Rectal smooth muscle tissue (tissue), 1 donor: ENCODE measurements at regions not wholly inside any gene's neighbourhood (a gene's known extent, or its start where the extent isn't known, plus 50 kb on each side); places are given as distances from the start of the nearest gene placed in this dataset.
"Not testable (repeated sequence)": the region's sequence is repeated elsewhere in the genome, so short reads cannot be mapped to it uniquely, and the experiment has no call there.

ENCODE experiments used
- H3K27ac ChIP-seq: one replicate; pipeline ENCODE4 v1.7.0; 2013; ENCODE audit warnings: low read depth, low read length, inconsistent platforms
- H3K27me3 ChIP-seq: one replicate; pipeline ENCODE4 v1.7.0; 2013; ENCODE audit warnings: low read length; ENCODE audit not compliant: control insufficient read depth, insufficient read depth
- H3K36me3 ChIP-seq: one replicate; pipeline ENCODE4 v1.7.0; 2013; ENCODE audit warnings: low read length; ENCODE audit not compliant: control insufficient read depth, insufficient read depth
- H3K4me1 ChIP-seq: one replicate; pipeline ENCODE4 v1.7.0; 2013; ENCODE audit warnings: low read length; ENCODE audit not compliant: control insufficient read depth, insufficient read depth
- H3K4me3 ChIP-seq: one replicate; pipeline ENCODE4 v1.7.0; 2013; ENCODE audit warnings: low read length
- H3K9ac ChIP-seq: one replicate; pipeline ENCODE4 v1.7.0; 2013; ENCODE audit warnings: low read length

DNA sequence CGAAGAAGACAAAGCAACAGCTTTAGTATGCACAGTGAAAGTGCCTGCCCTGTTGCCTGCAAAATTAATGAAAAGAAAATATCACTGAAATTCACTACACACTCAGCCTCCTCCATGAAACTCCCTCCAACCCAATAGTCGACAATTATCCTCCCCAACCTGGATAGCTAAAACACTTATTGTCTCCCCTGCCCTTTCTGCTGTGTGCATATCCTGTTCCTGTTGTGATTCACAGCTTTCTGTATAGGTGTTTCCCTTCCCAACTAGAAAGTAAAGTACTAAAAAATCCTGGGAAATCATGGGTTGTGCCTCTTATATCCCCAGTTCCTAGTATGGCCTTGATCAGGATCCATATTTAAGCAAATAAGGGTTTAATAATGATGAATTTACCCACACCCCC lies 412.1 kb downstream of the LTN1 start:
- Histone ChIP-seq H3K27me3 (no peaks in the 10 kb centered on the region), H3K9ac (no peak overlapping the region), H3K27ac (no peak overlapping the region), H3K4me1 (no peaks in the 10 kb centered on the region), H3K4me3 (no peak overlapping the region), H3K36me3 (no peaks in the 10 kb centered on the region)

DNA sequence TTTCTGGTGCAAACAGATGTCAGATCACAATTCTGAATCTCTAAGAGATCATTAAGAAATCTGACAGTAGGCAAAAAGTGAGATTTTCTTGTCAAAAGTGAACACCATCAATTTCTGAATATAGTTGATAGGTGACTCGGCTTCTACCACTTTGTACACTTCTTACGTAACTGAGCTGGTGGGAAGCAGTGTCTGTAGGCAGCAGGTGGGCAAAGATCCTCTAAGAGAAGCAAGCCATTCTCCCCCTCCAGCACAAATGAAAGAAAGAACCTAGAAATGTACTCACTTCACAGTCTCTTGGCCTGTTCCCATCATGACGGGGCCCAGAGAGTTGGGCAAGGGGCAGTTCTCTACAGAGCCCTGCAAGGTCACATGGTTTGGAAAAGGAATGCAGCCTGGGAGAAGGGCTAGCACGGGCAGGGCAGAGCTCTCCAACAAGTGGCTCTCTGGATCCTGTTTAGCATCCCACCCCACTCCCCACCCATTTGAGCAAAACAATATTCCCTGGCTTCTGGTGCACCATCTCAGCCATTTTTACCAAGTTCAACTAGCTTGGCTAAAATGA lies 412.6 kb downstream of the LTN1 start:
- no peak overlapping the region for H3K27ac ChIP-seq
- H3K9ac ChIP-seq: no peak overlapping the region
- no peaks in the 10 kb centered on the region for H3K4me1 ChIP-seq
- no peak overlapping the region for H3K4me3 ChIP-seq
- H3K36me3 ChIP-seq: no peaks in the 10 kb centered on the region
- H3K27me3 ChIP-seq: no peaks in the 10 kb centered on the region

DNA sequence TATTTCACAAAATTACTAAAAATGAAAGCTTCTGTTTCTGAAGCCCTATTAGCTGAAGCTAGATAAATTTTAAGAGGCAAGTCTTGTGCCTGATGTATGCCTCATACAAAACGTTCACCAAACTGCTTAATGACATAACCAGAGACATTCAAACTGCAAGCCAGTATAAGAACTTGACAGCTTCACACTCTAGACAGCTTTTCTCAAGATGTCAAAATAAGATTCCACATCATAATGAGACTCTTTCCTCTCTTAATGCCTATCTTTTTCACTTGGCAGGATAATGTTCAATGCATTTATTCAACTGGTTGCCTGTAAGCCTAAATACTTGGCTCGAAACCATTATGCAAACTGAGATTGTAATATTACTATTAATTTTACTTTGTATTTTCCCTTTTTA lies 424.0 kb downstream of the LTN1 start:
- H3K4me1 ChIP-seq: no peaks in the 10 kb centered on the region
- no peak overlapping the region for H3K27ac ChIP-seq
- H3K9ac ChIP-seq: no peak overlapping the region
- H3K36me3 ChIP-seq: no peaks in the 10 kb centered on the region
- no peak overlapping the region for H3K4me3 ChIP-seq
- no peaks in the 10 kb centered on the region for H3K27me3 ChIP-seq

DNA sequence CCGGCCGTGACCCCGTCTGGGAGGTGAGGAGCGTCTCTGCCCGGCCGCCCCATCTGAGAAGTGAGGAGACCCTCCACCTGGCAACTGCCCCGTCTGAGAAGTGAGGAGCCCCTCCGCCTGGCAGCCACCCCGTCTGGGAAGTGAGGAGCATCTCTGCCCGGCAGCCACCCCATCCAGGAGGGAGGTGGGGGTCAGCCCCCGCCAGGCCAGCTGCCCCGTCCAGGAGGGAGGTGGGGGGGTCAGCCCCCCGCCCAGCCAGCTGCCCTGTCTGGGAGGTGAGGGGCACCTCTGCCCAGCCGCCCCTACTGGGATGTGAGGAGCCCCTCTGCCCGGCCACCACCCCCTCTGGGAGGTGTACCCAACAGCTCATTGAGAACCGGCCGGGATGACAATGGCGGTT lies 428.7 kb downstream of the LTN1 start:
- not testable (repeated sequence) for H3K4me1 ChIP-seq, H3K27me3 ChIP-seq, H3K36me3 ChIP-seq, H3K27ac ChIP-seq, H3K4me3 ChIP-seq, H3K9ac ChIP-seq

DNA sequence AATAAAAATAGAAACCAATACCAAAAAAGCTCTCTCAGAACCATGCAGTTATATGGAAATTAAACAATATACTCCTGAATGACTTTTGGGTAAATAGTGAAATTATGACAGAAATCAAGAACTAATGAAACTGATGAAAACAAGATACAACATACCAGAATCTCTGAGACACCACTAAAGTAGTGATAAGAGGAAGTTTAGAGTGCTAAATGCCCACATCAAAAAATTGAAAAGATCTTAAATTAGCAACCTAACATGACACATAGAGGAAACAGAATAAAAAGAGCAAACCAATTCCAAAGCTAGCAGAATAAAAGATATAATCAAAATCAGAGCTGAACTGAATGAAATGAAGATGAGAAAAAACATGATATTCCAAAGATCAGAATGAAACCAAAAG lies 430.9 kb downstream of the LTN1 start:
- Histone ChIP-seq H3K27ac (no peak overlapping the region), H3K27me3 (no peaks in the 10 kb centered on the region), H3K4me1 (no peaks in the 10 kb centered on the region), H3K4me3 (no peak overlapping the region), H3K36me3 (no peaks in the 10 kb centered on the region), H3K9ac (no peak overlapping the region)

DNA sequence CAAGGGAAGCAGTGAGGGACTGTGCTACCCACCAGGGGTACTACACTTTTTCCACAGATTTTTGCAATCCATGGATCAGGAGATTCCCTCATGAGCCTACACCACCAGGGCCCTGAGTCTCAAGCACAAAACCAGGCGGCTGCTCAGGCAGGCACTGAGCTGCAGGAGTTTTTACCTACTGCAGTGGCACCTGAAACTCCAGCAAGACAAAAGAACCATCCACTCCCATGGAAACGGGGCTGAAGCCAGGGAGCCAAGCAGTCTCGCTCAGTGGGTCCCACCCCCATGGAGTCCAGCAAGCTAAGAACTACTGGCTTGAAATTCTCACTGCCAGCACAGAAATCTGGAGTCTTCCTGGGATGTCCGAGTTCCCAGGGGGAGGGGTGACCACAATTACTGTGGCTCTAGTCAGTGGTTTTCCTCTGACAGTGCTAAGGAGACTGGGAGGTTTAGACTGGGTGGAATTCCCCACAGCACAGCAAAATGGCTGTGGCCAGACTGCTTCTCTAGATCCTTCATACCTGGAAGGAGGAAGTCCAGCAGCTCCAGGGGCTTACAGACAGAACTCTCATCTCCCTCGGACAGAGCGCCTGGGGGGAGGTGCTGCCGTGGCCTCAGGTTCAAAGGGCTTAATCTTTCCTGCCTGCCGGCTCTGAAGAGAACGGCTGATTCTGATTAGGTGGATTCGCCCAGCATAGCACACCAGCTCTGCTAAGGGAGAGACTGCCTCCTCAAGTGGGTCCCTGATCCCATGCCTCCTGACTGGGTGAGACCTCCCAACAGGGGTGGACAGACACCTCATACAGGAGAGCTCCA lies 437.8 kb downstream of the LTN1 start:
- Histone ChIP-seq H3K9ac (no peak overlapping the region), H3K27me3 (no peaks in the 10 kb centered on the region), H3K27ac (no peak overlapping the region), H3K4me3 (no peak overlapping the region), H3K36me3 (no peaks in the 10 kb centered on the region), H3K4me1 (no peaks in the 10 kb centered on the region)

DNA sequence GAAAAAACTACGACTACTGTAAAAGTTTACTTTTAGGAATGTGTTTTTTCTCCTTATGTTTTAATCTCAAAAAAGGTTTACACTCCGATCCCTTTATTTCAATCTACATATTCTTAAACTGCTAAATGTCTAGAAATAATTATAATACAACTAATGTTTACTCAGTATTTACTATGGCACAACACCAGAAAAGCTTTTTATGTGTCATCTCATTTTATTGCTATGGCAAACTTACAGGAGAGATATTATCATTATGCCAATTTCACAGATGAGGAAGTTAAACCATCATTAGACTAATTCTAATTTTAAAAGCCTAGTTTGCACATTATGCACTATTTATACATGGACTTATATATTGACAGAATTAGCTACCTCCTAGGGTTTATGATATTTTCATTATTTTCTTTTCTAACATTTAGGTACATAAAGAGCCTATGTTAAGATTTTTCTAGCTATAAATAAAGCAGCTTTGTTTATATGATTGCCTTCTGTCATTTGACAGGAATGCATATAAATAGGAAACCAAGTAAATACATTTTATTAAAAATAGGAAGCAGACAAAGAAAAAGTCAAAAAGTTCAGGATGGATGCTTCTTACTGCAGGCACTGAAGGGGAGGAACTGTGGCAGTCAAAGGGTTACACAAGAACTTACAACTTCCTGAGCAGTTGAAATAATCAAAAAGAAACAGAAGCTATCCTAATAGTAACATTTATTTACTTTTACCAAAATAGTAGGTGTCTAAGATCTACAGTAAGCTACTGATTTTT lies 442.4 kb downstream of the LTN1 start:
- H3K9ac ChIP-seq: no peak overlapping the region
- H3K36me3 ChIP-seq: no peaks in the 10 kb centered on the region
- H3K4me1 ChIP-seq: no peaks in the 10 kb centered on the region
- no peak overlapping the region for H3K4me3 ChIP-seq
- no peaks in the 10 kb centered on the region for H3K27me3 ChIP-seq
- H3K27ac ChIP-seq: no peak overlapping the region

DNA sequence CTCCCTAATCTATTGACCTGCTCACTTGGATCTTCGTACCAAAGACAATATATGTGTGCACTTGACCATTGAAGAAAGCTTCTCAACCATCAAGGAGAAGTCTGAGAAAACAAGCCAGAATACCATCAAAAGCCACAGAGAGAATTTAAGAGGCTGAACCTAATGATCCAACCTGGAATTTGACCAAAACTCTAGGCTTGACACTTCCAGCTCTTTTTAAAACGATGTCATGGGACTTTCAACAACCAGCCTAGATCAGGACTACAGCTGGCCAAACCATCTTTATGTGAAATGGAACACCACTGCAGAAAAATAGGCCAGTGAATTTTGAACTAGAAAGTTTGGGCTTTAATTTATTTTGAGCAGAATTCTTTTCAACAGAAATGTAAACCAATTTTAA lies 444.4 kb downstream of the LTN1 start:
- Histone ChIP-seq H3K4me3 (no peak overlapping the region), H3K4me1 (no peaks in the 10 kb centered on the region), H3K27me3 (no peaks in the 10 kb centered on the region), H3K36me3 (no peaks in the 10 kb centered on the region), H3K27ac (no peak overlapping the region), H3K9ac (no peak overlapping the region)

DNA sequence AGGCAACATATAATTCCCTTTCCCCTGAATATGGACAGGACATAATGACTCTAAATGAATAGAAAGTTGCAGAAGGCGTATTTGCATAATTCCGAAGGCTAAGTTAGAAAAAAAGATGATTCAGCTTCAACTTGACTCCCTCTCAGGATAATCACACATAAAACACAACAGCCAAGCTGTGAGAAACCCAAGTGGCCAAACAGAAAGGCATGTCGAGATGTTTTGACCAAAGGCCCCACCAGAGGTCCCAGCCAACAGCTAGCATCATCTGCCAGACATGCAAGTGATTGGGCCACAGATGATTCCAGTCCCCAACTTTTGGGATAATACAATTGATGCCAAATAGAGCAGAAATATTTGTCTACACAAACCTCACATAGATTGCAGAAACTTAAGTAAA lies 444.9 kb downstream of the LTN1 start:
- H3K36me3 ChIP-seq: no peaks in the 10 kb centered on the region
- no peak overlapping the region for H3K9ac ChIP-seq
- no peak overlapping the region for H3K4me3 ChIP-seq
- no peaks in the 10 kb centered on the region for H3K4me1 ChIP-seq
- H3K27ac ChIP-seq: no peak overlapping the region
- no peaks in the 10 kb centered on the region for H3K27me3 ChIP-seq

DNA sequence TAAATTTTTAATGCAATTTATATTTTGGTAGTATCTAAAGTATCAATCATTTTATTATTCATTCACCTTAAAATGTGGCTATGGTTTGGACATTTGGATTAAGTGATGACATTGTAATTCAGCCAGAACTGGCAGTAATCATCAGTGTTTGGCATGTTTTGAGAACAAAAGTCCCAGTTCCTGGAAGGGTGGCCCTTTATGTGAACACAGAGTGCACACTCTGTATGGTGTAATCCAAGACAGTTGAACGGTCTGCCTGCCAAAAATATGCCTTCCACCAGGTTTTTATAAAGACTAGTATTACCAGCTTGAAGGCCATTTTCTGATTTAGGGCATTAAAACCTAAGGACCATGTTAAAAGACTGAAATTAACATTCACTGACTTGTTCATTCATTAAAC lies 448.7 kb downstream of the LTN1 start:
- Histone ChIP-seq H3K27ac (no peak overlapping the region), H3K4me3 (no peak overlapping the region), H3K9ac (no peak overlapping the region), H3K27me3 (no peaks in the 10 kb centered on the region), H3K36me3 (no peaks in the 10 kb centered on the region), H3K4me1 (no peaks in the 10 kb centered on the region)

DNA sequence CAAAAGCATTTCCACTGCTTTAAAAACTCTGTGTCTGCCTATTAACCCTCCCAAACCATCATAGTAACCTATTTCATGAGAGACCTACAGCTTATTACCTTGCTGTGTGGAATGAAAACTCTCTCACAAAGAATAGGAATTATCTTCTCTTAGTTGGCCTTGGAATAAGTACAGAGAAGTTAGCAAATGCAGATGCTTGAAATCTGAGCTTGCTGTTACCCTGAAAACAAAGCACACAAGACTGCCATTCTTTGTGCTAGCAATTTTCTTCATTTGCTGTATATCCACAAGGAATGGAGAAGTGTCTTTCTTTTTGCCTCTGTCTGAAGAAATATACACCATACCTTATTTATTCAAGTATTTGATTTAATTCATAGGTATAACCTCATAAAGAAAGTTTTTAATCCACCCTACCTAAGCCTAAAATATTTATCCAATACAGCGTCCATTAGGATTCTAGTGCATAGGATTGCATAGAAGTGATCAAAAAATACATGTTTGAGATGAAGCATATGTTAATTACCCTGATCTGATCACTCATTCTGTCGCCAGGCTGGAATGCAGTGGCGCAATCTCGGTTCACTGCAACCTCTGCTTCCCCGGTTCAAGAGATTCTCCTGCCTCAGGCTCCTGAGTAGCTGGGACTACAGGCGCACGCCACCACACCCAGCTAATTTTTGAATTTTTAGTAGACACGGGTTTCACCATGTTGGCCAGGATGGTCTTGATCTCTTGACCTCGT lies 451.1 kb downstream of the LTN1 start:
- Histone ChIP-seq H3K36me3 (no peaks in the 10 kb centered on the region), H3K9ac (no peak overlapping the region), H3K27me3 (no peaks in the 10 kb centered on the region)

DNA sequence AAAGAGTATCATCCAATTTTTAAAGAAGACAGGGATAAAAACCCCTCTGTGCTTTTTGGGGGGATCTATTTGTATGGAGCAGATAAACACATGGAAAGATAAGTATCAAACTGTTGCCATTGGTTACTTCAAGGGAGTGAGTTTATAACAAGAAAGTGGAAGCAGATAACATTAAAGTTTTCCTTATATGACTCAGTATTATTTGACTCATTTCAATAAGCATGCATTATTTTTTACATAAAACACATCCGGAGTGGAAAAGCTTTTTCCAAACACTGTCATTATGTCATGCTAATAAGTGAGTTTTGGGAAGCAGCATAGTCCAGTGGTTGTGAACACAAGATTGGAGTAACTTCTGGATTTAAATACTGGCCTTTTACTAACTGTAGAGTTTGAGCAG lies 452.2 kb downstream of the LTN1 start:
- Histone ChIP-seq H3K9ac (no peak overlapping the region), H3K4me1 (no peaks in the 10 kb centered on the region), H3K4me3 (no peak overlapping the region), H3K36me3 (no peaks in the 10 kb centered on the region), H3K27ac (no peak overlapping the region), H3K27me3 (no peaks in the 10 kb centered on the region)

More for the DNA sequence above, 451.1 kb downstream of the LTN1 start:
- Histone ChIP-seq H3K4me3 (no peak overlapping the region), H3K4me1 (no peaks in the 10 kb centered on the region), H3K27ac (no peak overlapping the region)
